Body of pancreas (tissue), 4 donors: ENCODE measurements at regions not wholly inside any gene's neighbourhood (a gene's known extent, or its start where the extent isn't known, plus 50 kb on each side); places are given as distances from the start of the nearest gene placed in this dataset.

ENCODE experiments used
- POLR2A ChIP-seq, 3 donors: fragments of 450-650 bp; IDR thresholded peaks; one replicate each; pipeline ENCODE4 v1.6.1; 2016; ENCODE audit warnings: antibody characterized with exemption in 3 of 3, mild to moderate bottlenecking in 2 of 3
- TF ChIP-seq, protein P1 (sequence below), 7 experiments: fragments of 450-650 bp in 4 of 7; fragments of 200-600 bp in 3 of 7; sonication (generic) in 3 of 7; IDR thresholded peaks; one replicate each; pipeline ENCODE4 v1.5.1; 2016 to 2019; ENCODE audit warnings: antibody characterized with exemption in 7 of 7

DNA sequence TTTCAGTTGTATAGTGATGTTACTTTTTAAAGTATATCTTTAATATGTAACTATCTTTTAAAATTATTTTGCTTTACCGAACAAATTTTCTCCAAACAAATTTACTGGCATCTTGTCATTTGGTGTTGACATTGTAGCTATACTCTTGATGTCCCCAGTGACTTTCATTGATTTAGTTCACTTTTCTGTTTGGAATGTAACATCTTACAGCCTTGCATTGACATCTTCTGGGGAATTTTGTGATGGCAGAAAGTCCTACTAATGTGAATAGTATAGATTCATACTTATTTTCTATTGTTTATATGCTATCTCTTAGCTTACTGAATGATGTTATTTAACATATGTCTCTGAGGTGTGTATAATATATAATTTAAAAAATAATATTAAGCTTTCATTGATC is 800.9 kb upstream of the ATXN8OS start:
- TF ChIP-seq, protein P1, sequence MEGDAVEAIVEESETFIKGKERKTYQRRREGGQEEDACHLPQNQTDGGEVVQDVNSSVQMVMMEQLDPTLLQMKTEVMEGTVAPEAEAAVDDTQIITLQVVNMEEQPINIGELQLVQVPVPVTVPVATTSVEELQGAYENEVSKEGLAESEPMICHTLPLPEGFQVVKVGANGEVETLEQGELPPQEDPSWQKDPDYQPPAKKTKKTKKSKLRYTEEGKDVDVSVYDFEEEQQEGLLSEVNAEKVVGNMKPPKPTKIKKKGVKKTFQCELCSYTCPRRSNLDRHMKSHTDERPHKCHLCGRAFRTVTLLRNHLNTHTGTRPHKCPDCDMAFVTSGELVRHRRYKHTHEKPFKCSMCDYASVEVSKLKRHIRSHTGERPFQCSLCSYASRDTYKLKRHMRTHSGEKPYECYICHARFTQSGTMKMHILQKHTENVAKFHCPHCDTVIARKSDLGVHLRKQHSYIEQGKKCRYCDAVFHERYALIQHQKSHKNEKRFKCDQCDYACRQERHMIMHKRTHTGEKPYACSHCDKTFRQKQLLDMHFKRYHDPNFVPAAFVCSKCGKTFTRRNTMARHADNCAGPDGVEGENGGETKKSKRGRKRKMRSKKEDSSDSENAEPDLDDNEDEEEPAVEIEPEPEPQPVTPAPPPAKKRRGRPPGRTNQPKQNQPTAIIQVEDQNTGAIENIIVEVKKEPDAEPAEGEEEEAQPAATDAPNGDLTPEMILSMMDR (IDR thresholded peaks at IDR 0.05): no peak
- TF ChIP-seq POLR2A (IDR thresholded peaks at IDR 0.05): no peak
